Astrocyte (in vitro differentiated cells and primary cell): ENCODE measurements at regions not wholly inside any gene's neighbourhood (a gene's known extent, or its start where the extent isn't known, plus 50 kb on each side); places are given as distances from the start of the nearest gene placed in this dataset.

ENCODE experiments used
- DNase-seq: peaks from one replicate; pipeline ENCODE4 v3.0.0-alpha.2; 2010; ENCODE audit warnings: low read depth
- FAIRE-seq: peaks from 2 replicates; lab custom pipeline; 2011; peaks lifted over from hg19 to GRCh38; lab: Jason Lieb, UNC
- H2AFZ ChIP-seq: 2 replicates; pipeline ENCODE4 v1.6.0; 2012; ENCODE audit warnings: low read depth, low read length, inconsistent platforms
- H3K27ac ChIP-seq: 2 replicates; pipeline ENCODE4 v1.5.1; 2011; ENCODE audit warnings: low read depth, low read length, inconsistent platforms
- H3K27me3 ChIP-seq: 2 replicates; pipeline ENCODE4 v1.6.0; 2011; ENCODE audit warnings: low read length, inconsistent platforms; ENCODE audit not compliant: insufficient read depth
- H3K36me3 ChIP-seq: 2 replicates; pipeline ENCODE4 v1.5.1; 2011; ENCODE audit warnings: low read length, inconsistent platforms; ENCODE audit not compliant: insufficient read depth
- H3K4me1 ChIP-seq: 2 replicates; pipeline ENCODE4 v1.5.1; 2011; ENCODE audit warnings: low read length, inconsistent platforms; ENCODE audit not compliant: insufficient read depth
- H3K4me2 ChIP-seq: 2 replicates; pipeline ENCODE4 v1.6.0; 2012; ENCODE audit warnings: low read length, inconsistent platforms
- H3K4me3 ChIP-seq: 2 replicates; pipeline ENCODE4 v1.5.1; 2011; ENCODE audit warnings: low read depth, mild to moderate bottlenecking, low read length, inconsistent platforms; ENCODE audit not compliant: insufficient read depth
- H3K79me2 ChIP-seq: 2 replicates; pipeline ENCODE4 v1.6.0; 2012; ENCODE audit warnings: mild to moderate bottlenecking, low read length, inconsistent platforms; ENCODE audit not compliant: insufficient read depth
- H3K9ac ChIP-seq: 2 replicates; pipeline ENCODE4 v1.6.0; 2012; ENCODE audit warnings: mild to moderate bottlenecking, low read length, inconsistent platforms
- H3K9me3 ChIP-seq: 2 replicates; pipeline ENCODE4 v1.5.1; 2012; ENCODE audit warnings: low read depth, mild to moderate bottlenecking, low read length, inconsistent platforms; ENCODE audit not compliant: insufficient read depth
- H4K20me1 ChIP-seq: 2 replicates; pipeline ENCODE4 v1.6.0; 2012; ENCODE audit warnings: low read length, inconsistent platforms; ENCODE audit not compliant: insufficient read depth
- H3K27ac Mint-ChIP-seq: one replicate; pipeline ENCODE4 v1.8.0; 2021; ENCODE audit warnings: mild to moderate bottlenecking, mixed read lengths; ENCODE audit not compliant: unreplicated experiment
- H3K27me3 Mint-ChIP-seq: one replicate; pipeline ENCODE4 v1.8.0; 2021; ENCODE audit warnings: low read depth, mixed read lengths; ENCODE audit not compliant: unreplicated experiment
- H3K36me3 Mint-ChIP-seq: one replicate; pipeline ENCODE4 v1.8.0; 2021; ENCODE audit warnings: low read depth, mixed read lengths; ENCODE audit not compliant: unreplicated experiment
- H3K4me1 Mint-ChIP-seq: one replicate; pipeline ENCODE4 v1.8.0; 2021; ENCODE audit warnings: low read depth, mixed read lengths; ENCODE audit not compliant: unreplicated experiment
- H3K4me3 Mint-ChIP-seq: one replicate; pipeline ENCODE4 v1.8.0; 2021; ENCODE audit warnings: mild to moderate bottlenecking, moderate library complexity, mixed read lengths; ENCODE audit not compliant: unreplicated experiment
- H3K9me3 Mint-ChIP-seq: one replicate; pipeline ENCODE4 v1.8.0; 2021; ENCODE audit warnings: mild to moderate bottlenecking, mixed read lengths; ENCODE audit not compliant: unreplicated experiment
- EZH2 ChIP-seq: IDR thresholded peaks from 2 replicates; pipeline ENCODE4 v1.6.1; 2012; ENCODE audit warnings: mild to moderate bottlenecking, low read length, inconsistent platforms; ENCODE audit not compliant: insufficient read depth
- TF ChIP-seq, protein P1 (sequence below): IDR thresholded peaks from 2 replicates; pipeline ENCODE4 v1.5.1; 2011; ENCODE audit warnings: low read depth, mild to moderate bottlenecking, inconsistent platforms, low read length, moderate library complexity; ENCODE audit not compliant: insufficient read depth

DNA sequence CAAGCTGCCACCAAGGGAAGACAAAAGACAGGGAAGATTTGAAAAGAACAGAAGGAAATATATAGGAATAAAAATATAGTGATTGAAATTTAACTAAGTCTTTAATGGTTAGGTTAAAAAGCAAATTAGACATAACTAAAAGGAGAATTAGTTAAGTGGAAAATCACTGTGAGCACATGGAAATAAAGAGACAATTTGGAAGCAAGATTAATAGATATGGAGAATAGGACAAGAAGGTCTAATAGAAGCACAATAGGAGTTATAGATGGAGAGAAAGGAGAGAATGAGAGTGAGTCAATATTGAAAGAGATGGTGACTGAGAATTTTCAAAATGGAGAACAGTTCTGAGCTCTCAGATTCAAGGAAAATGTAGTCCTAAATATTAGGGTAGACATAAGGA, 176.9 kb downstream of the ASB1 start:
- DNase-seq (no peak), FAIRE-seq (no peak)
- H3K4me1 ChIP-seq = peaks cover 5% of the 10 kb centered on the region
- H3K4me1 Mint-ChIP-seq = no peaks in the 10 kb centered on the region
- H3K4me2 ChIP-seq = no peak overlapping the region
- H3K79me2 ChIP-seq = no peaks in the 10 kb centered on the region
- H3K27me3 Mint-ChIP-seq = peaks cover 10% of the 10 kb centered on the region
- H3K4me3 Mint-ChIP-seq = no peak overlapping the region
- H4K20me1 ChIP-seq = no peaks in the 10 kb centered on the region
- H3K4me3 ChIP-seq = no peak overlapping the region
- no peaks in the 10 kb centered on the region for H3K9me3 ChIP-seq
- H3K36me3 Mint-ChIP-seq = no peaks in the 10 kb centered on the region
- no peaks in the 10 kb centered on the region for H3K36me3 ChIP-seq
- peaks cover 4% of the 10 kb centered on the region for H3K9me3 Mint-ChIP-seq
- H3K27ac Mint-ChIP-seq = no peak overlapping the region
- no peak for TF ChIP-seq EZH2
- TF ChIP-seq, protein P1, sequence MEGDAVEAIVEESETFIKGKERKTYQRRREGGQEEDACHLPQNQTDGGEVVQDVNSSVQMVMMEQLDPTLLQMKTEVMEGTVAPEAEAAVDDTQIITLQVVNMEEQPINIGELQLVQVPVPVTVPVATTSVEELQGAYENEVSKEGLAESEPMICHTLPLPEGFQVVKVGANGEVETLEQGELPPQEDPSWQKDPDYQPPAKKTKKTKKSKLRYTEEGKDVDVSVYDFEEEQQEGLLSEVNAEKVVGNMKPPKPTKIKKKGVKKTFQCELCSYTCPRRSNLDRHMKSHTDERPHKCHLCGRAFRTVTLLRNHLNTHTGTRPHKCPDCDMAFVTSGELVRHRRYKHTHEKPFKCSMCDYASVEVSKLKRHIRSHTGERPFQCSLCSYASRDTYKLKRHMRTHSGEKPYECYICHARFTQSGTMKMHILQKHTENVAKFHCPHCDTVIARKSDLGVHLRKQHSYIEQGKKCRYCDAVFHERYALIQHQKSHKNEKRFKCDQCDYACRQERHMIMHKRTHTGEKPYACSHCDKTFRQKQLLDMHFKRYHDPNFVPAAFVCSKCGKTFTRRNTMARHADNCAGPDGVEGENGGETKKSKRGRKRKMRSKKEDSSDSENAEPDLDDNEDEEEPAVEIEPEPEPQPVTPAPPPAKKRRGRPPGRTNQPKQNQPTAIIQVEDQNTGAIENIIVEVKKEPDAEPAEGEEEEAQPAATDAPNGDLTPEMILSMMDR = no peak
- H3K27me3 ChIP-seq = peaks cover 2% of the 10 kb centered on the region
- no peak overlapping the region for H3K9ac ChIP-seq
- H2AFZ ChIP-seq = no peak overlapping the region
- H3K27ac ChIP-seq = no peak overlapping the region

DNA sequence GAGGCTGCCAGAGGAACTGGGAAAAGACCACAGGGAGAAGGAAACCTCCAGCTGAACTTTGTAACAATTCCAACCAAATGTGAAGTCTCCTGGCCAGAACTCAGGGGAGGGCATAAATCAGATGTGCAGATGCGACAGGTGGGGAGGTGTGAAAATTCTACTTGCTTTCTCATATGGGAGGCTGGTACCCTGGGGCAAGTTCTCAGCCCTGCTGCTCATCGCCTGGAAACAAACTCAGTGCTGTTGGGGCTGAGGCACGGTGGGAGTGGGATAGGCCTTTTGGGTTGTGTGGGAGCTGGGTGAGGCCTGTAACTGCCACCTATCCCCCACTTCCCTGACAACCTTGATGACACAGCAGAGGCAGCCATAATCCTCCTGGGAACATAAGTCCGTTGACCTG, 179.6 kb downstream of the ASB1 start:
- Histone ChIP-seq H4K20me1 (no peaks in the 10 kb centered on the region), H3K27ac (no peak overlapping the region), H2AFZ (no peak overlapping the region), H3K9me3 (no peaks in the 10 kb centered on the region), H3K4me3 (no peak overlapping the region), H3K27me3 (no peaks in the 10 kb centered on the region), H3K36me3 (no peaks in the 10 kb centered on the region), H3K9ac (no peak overlapping the region), H3K4me2 (no peak overlapping the region), H3K79me2 (no peaks in the 10 kb centered on the region), H3K4me1 (peaks cover 5% of the 10 kb centered on the region)
- Mint-ChIP-seq H3K36me3 (no peaks in the 10 kb centered on the region), H3K9me3 (peaks cover 10% of the 10 kb centered on the region), H3K27ac (no peak overlapping the region), H3K4me1 (no peaks in the 10 kb centered on the region), H3K4me3 (no peak overlapping the region), H3K27me3 (no peaks in the 10 kb centered on the region)
- FAIRE-seq (no peak), DNase-seq (no peak)
- TF ChIP-seq, protein P1 = no peak
- no peak for TF ChIP-seq EZH2

DNA sequence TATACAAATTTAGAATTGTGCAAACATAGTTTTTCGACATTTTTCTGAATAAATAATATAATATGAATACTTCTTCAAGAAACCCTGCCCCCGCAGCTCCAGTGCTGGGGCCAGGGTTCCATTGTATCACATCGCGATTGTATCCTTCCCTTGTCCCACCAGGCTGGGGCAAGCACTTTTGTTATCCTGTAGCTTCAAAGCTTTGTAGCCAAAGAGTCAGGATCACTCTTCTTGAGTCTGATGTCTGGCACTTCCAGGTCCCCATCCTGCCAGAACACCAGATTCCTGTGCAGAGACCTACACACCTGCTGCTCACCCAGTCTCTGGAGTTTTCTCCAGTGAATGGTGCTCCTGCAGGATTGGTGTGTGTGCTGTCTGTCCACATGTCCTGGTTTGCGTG, 186.9 kb downstream of the ASB1 start:
- Histone ChIP-seq H3K36me3 (no peaks in the 10 kb centered on the region), H3K27ac (no peak overlapping the region), H2AFZ (no peak overlapping the region), H3K9me3 (no peaks in the 10 kb centered on the region), H3K4me2 (no peak overlapping the region), H3K4me3 (no peak overlapping the region), H3K9ac (no peak overlapping the region), H3K4me1 (no peaks in the 10 kb centered on the region), H3K79me2 (no peaks in the 10 kb centered on the region), H3K27me3 (no peaks in the 10 kb centered on the region), H4K20me1 (no peaks in the 10 kb centered on the region)
- Mint-ChIP-seq H3K27me3 (no peaks in the 10 kb centered on the region), H3K36me3 (no peaks in the 10 kb centered on the region), H3K27ac (no peak overlapping the region), H3K4me1 (no peaks in the 10 kb centered on the region), H3K4me3 (no peak overlapping the region), H3K9me3 (peaks cover 8% of the 10 kb centered on the region)
- DNase-seq (no peak), FAIRE-seq (no peak)
- no peak for TF ChIP-seq EZH2
